ENCODE measurements at regions not wholly inside any gene's neighbourhood (a gene's known extent, or its start where the extent isn't known, plus 50 kb on each side); places are given as distances from the start of the nearest gene placed in this dataset.
"Not testable (repeated sequence)": the region's sequence is repeated elsewhere in the genome, so short reads cannot be mapped to it uniquely, and the experiment has no call there.

DNA sequence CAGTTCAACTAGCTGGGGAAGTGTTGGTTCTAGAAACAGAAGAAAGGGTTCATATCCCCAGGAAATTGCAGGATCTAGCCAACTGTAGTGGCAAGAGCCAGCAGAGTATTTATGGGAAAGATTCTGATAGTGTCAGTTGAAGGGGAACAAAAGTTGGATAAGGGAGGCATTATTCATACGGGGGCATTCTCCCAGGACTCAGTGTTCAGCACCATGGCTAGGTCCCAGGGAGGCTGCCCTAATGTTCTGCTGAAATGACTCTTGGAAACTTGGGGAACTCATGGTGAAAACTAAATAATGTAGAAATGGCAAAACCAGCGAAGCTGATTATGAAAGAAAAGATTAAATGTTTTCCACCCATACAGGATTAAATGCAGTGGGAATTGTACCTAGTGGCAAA lies 543.7 kb downstream of the TRIB2 start:
- no peak for DNase-seq

DNA sequence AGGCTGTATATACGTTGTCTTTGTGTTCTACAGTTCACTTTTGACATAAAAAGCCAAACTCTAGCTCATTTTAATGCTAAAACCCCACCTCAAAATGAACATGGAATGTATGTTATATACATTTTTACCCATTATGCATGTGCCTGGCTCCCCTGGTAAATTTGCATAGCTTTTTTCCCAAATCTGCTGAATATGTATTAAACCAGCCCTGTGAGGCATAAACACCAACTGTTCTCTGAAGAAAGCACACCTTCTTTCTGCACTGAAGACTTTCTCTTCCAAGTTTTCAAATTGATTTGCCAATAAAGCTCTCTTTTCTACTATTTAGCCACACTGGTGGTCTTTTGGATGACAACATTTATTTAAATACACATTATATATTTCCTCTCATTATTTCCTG lies 549.4 kb downstream of the TRIB2 start:
- no peak for DNase-seq

DNA sequence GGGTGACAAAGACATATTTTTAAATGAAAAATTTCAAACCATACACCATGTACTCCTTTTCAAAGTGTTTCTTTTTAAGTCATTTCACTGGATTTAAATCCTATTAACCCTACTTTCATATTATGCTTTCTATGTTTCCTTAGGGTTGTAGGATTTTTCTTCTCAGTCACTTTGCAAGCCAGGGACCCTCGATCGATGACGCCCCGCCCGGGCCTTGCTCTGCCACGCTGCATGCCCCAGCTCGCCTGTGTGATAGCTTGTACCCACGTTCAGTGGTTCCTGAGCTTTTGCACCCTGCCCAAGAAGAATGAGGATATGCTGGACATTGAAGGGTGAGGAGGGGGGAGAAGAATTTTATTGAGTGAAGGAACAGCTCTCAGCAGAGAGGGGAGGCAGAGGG lies 568.0 kb downstream of the TRIB2 start:
- no peak for DNase-seq

DNA sequence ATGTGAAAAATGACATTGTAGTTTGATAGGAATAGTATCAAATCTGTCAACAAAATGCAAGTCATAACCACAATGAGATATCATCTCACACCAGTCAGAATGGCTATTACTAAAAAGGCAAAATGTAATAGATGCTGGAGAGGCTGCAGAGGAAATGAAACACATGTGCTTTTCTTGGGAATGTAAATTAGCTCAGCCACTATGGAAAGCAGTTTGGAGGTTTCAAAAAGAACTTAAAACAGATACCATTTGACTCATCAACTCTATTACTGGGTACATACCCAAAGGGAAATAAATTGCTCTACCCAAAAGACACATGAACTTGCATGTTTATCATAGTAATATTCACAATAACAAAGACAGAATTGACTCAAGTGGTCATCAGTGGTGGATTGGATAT lies 572.6 kb downstream of the TRIB2 start:
- no peak for DNase-seq

DNA sequence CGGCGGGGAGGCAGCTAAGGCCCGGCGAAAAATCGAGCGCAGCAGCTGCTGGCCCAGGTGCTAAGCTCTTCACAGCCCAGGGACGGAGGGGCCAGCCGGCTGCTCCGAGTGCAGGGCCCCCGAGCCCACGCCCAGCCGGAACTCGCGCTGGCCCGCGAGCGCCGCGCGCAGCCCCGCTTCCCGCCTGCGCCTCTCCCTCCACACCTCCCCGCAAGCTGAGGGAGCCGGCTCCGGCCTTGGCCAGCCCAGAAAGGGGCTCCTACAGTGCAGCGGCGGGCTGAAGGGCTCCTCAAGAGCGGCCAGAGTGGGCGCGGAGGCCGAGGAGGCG lies 591.7 kb downstream of the TRIB2 start:
- not testable (repeated sequence) for DNase-seq

DNA sequence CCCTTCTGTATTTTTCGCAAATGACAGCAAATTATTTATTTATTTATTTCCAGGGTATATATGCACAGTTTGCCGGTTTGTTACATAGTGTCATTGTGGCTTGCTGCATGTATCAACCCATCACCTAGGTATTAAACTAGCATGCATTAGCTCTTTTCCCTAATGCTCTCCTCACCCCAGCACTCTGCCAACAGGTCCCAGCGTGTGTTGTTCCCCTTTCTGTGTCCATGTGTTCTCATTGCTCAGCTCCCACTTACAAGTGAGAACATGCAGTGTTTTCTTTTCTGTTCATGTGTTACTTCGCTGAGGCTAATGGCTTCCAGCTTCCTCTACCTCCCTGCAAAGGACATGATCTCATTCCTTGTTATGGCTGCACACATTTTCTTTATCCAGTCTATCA lies 592.3 kb downstream of the TRIB2 start:
- DNase-seq: no peak

DNA sequence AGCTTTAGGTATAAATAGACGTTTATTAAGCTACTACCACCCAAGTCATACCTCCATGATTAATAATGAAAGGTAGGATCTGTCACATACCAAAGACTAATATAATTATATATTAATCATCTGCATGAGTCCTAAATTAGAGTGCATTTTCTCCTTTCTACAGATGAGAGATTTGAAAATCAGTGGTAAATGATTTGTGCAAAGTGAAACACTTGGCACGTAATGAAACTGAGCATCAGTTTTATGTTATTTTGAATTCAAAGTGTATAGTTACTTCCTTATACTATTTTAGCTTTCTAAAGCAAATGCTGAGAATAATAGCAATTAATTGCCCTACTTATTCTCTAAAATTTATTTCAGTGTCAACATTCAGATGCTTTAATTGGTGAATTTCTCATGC lies 615.3 kb downstream of the TRIB2 start:
- DNase-seq: no peak

DNA sequence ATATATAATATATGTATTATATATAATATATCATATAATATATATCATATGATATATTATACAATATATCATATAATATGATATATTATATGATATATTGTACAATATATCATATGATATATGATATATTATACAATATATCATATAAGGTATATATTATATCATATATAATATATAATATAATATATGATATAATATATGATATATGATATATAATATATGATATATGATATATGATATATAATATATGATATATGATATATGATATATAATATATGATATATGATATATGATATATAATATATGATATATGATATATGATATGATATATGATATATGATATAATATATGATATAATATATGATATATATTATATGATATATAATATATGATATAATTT lies 617.3 kb downstream of the TRIB2 start:
- DNase-seq: not testable (repeated sequence)

DNA sequence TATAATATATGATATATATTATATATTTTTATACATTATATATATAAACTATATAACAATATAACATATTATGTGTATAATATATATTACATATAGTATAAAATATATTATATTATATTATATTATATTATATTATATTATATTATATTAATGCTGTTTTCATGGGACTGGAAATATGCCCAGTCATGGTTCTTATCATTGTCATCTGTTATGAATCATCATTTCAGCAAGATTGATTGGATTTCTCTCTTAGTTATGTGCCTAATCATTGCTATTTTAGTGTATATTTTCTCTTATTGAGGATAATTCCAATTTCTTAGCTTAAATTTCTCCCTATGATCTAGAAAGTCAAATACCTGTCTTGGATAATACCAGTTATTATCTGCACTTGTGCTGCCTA lies 617.8 kb downstream of the TRIB2 start:
- DNase-seq: no peak

DNA sequence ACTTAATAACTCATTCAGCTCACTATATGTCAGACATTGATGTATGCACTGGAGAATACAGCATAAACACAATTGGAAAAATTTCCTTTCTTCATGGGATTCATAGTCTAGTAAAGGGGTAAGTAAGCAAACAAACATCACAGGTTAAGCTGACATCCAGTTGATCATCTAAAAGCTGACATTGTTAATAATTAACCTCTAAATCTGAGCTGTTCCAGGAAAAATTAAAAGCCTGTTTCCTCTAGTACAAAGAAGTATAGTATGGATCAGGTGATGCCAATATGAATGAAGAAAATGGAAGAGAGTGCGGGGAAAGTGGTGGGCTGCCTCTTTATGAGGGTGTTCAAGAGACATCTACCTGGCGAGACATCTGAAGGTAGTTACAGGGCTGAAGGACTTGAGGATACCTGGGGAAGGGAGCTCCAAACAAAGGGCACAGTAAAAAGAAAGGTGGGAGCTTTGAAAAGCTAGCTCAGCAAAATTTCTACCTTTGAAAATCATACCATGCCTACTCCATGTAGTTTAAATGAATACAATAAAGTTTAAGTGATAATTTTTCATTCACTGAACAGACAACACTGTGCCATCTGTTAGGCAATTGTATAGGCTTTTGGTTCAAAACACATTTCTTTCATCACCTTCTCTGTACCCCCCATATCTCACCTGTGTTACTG lies 619.3 kb downstream of the TRIB2 start:
- DNase-seq: no peak

DNA sequence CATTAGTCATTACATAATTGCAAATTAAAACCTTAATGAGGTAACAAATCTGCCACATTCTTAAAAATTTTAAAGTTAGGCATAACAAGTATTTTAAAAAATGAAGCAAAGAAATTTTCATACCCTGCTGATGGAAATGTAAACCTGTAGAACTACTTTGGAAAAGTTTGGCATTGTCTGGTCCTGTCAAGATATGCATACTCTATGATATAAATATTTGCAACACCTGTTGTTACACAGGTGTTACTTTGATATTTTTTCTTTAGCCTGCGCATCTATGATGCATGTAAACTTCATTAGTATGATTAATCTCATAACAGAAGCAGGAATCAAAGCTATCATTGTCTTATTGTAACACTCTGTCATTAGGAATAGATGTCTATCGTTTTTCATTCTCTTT lies 634.3 kb downstream of the TRIB2 start:
- DNase-seq: no peak

DNA sequence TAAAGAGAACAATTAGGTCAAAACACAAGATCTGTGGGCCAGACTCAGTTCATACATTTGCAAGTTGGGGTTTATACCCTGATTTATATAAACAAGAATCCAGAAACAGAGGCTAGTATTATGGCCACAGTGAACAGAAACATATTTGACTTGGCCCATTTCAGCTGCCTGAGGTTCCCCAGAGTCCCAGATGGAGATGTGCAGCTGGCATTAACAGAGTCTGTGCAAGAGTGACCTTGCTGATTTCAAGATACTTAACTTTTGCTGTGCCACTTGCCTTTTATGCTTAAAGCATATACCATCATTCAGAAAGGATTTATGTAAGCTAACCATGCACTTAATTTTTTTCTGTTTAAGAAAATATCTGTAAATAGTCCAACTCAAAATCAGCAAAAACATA lies 636.3 kb downstream of the TRIB2 start:
- no peak for DNase-seq

DNA sequence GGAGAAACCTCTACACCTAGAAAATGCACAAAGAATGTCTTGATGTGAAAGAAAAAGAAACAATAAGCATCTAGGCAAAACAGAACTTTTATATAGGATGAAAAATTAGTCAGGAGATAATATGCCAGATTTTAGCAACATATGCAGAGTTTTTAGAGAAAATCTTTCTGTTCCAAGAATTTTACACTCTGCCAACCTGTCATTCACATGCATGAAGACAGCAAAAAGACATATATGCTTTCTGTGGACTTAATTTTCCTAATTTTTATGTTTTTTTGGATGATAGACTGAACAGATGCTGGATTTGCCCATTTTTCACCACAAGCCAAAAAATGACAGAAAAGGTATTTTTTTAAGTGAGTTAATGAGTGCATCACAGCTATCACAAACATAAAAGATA lies 637.3 kb downstream of the TRIB2 start:
- no peak for DNase-seq

DNA sequence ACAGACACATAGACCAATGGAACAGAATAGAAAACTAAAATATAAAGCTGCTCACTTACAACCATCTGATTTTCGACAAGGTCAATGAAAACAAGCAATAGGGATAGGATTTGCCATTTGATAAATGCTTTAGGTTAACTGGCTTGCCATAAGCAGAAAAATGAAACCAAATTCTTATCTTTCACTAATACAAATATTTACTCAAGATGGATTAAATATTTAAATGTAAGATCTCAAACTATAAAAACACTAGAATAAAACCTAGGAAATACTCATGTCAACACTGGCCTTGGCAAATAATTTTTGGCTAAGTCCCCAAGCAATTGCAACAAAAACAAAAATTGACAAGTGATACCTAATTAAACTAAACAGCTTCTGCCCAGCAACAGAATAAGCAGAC lies 665.2 kb downstream of the TRIB2 start:
- not testable (repeated sequence) for DNase-seq

DNA sequence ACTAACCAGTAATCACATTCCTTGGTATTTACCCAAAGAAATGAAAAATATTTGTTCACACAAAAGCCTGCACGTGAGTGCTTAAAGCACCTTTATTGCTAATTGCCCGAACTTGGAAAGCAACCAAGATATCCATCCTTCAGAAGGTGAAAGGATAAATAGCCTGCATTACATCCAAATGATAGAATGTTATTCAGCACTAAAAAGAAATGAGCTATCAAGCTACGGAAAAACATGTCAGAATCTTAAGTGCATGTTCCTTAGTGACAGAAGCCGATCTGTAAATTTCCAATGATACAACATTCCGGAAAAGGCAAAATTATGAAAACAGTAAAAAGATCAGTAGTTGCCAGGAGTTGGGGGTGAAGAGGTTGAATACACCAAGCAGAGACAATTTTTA lies 672.4 kb downstream of the TRIB2 start:
- not testable (repeated sequence) for DNase-seq

DNA sequence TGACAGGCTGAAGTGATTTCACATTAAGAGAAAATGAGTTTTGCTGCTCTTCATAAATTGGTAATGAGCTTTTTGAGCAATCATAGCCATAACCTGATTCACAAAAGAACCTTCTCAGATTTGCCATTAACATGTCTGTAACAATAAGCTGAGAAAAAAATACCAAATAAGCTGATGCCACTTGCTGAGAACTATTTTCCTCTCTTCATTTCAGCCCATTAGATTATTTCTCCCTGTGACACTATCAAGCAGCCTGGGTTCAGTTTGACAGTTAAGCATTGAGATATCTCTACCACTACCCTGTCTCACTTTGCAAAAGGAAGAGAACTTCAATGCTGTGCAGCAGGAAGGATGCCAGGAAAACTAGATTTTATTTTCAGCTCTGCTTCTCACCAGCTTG lies 673.9 kb downstream of the TRIB2 start:
- DNase-seq: no peak

DNA sequence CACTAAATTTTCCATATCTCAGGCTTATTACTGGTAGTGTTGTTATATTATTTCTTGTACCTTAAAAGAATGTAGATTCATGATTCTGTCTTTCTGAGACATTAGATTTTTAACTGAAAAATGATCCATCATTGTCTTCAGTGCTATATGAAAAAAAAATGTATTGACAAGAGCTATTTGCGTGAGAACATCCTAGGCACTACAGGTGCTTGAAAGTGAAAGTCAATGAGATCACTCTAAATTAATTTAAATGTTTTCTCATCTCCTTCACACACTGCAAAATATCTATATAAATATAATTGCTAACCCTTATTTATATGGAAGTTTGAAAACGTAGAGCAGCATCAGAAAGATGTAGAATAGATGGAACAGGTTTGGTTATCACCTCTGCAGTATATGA lies 684.6 kb downstream of the TRIB2 start:
- DNase-seq: no peak

DNA sequence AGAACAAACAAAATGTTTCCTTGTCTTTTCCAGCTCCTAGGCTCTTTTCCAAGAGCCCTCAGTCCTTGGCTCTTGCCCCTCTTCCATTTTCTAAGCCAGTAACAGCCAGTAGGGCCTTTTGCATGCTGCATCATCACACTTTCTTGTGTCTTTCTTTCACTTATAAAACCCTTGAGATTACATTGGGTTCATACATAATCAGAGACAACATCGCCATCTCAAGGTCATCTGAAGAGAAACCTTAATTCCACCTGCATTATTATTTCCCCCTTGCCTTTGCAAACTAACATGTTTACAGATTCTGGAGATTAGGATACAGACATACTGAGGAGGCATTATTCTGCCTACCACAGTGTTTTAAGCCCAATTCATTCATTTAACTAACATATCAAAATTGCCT lies 697.3 kb downstream of the TRIB2 start:
- DNase-seq: no peak

DNA sequence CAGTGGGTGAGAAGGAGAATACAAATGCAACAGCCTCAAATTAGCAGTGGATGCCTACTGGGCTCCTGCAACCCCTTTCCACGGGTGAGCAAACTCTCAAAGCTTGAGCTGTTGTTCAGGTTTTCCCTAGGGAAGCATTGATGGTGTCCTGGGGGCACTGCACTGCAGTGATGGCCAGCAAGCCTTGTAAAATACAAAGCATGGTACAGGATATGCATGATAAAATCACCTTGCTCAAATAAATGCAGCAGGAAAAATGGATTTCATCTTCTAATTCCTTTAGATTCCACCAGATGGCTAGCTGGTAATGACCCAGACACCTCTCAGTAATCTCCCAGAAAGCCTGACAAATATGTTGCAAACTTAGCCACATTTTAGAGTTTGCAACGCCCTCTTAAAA lies 698.2 kb downstream of the TRIB2 start:
- no peak for DNase-seq

DNA sequence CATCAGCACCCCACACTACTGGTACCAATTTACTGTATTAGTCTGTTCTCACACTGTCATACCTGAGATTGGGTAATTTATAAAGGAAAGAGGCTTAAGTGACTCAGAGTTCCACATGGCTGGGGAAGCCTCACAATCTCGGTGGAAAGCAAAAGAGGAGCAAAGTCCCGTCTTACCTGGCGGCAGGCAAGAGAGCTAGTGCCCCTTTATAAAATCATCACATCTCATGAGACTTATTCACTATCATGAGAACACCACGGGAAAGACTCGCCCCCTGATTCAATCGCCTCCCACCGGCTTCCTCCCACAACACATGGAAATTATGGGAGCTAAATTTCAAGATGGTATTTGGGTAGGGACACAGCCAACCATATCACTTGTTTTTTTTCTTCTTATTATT lies 717.2 kb downstream of the TRIB2 start:
- DNase-seq: no peak

DNA sequence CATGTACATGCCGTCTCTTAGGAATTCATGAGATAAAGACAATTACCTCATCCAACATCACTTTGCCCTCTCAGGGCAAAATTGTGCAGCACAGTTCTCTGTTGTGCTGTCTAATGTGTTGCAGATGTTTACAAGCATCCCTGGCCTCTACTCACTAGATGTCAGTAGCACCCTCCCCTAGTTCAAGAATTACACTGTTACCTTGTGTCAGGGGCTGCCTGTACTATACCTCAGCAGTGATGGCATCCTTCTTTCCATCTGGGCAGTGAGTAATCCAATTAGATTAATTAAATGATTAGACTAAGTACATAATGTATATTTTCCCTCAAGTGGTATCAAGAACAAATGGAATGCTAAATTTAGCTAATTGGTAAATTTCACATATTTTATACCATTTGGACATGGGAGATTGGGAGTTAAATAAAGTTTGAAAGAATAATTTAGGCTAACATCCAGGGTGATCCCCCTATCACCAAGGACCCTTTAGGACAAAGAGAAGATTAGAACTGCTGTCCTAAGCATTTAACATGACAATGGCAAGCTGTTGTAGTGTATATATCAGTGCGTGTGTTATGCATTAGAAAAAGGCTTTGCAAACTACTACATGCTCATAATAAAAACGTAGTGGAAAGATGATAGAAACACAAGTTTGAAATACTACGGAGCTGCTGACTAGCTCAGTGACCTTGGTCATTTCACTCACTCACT lies 727.0 kb downstream of the TRIB2 start:
- DNase-seq: not testable (repeated sequence)

DNA sequence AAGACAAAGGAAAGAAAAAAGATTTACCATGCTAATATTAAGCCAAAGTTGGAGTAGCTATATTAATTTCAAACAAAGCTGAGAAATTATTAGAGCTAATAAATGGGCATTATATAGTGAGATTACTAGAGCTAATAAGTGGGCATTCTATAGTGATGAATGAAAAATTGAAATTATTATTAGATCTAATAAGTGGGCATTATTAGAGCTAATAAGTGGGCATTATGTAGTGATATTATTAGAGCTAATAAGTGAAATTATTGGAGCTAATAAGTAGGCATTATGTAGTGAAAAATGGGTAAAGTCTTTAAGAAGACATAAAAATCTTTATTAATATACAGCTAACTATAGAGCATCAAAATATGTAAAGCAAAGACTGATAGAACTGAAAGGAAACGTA lies 745.7 kb downstream of the TRIB2 start:
- DNase-seq: no peak

DNA sequence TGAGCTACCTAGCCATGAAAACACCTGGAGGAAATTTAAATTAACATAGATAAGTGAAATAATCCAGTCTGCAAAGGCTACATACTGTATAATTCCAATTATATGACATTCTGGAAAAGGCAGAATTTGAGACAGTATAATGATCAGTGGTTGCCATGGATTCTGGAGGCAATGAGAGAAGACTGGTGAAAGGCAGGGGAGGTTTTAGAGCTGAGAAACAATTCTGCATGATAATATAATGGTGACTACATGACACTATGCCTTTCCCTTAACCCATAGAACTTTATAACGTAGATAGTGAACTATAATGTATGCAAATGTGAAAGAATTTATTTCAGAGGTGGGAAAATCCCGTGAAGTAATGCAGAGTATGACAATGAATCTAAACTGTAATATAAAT lies 749.3 kb downstream of the TRIB2 start:
- no peak for DNase-seq

DNA sequence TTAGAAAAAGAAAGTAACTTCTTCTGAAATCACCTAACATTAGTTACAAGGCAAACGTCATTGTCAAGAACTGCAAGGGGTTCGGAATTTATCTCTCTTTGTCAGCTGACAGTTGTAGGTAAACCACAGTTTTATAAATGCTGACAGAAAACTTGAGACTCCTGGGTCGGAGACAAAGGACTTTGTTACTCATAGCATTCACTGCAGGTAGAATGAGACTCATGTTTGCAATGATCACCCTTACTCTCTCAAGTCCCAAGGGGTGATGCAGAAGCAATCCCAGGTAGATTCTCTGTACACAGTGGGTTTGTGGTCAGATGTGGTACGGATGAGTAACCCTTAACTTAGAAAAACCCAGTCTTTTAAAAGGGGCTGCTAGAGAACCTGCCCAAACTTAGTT lies 757.8 kb downstream of the TRIB2 start:
- DNase-seq: no peak

DNA sequence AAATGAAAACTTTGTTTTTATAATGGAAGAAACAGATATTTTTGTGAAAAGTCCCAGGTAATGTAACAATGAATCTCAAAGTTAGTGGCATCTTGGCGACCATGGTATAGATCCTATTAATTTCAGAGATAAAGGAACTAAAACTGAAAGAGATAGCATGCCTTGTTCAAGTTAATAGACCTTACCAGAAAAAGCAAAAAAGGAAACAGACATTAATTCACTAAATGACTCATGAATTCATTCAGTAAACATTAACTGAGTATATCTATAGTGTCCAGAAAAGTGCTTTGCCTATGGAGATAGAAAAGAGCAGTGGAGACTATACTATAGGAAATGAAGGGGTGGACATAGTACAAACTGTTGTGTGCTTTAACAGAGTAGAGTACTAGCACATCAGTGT lies 763.3 kb downstream of the TRIB2 start:
- no peak for DNase-seq

Measured in suppressor macrophage treated with lipopolysaccharide for 4 hours (primary cell).